Rectal smooth muscle tissue (tissue), 1 donor: ENCODE measurements at regions not wholly inside any gene's neighbourhood (a gene's known extent, or its start where the extent isn't known, plus 50 kb on each side); places are given as distances from the start of the nearest gene placed in this dataset.
"Not testable (repeated sequence)": the region's sequence is repeated elsewhere in the genome, so short reads cannot be mapped to it uniquely, and the experiment has no call there.

Experiments
- H3K27ac ChIP-seq: one replicate; pipeline ENCODE4 v1.7.0; 2013; ENCODE audit warnings: low read depth, low read length, inconsistent platforms
- H3K27me3 ChIP-seq: one replicate; pipeline ENCODE4 v1.7.0; 2013; ENCODE audit warnings: low read length; ENCODE audit not compliant: control insufficient read depth, insufficient read depth
- H3K36me3 ChIP-seq: one replicate; pipeline ENCODE4 v1.7.0; 2013; ENCODE audit warnings: low read length; ENCODE audit not compliant: control insufficient read depth, insufficient read depth
- H3K4me1 ChIP-seq: one replicate; pipeline ENCODE4 v1.7.0; 2013; ENCODE audit warnings: low read length; ENCODE audit not compliant: control insufficient read depth, insufficient read depth
- H3K4me3 ChIP-seq: one replicate; pipeline ENCODE4 v1.7.0; 2013; ENCODE audit warnings: low read length
- H3K9ac ChIP-seq: one replicate; pipeline ENCODE4 v1.7.0; 2013; ENCODE audit warnings: low read length

DNA sequence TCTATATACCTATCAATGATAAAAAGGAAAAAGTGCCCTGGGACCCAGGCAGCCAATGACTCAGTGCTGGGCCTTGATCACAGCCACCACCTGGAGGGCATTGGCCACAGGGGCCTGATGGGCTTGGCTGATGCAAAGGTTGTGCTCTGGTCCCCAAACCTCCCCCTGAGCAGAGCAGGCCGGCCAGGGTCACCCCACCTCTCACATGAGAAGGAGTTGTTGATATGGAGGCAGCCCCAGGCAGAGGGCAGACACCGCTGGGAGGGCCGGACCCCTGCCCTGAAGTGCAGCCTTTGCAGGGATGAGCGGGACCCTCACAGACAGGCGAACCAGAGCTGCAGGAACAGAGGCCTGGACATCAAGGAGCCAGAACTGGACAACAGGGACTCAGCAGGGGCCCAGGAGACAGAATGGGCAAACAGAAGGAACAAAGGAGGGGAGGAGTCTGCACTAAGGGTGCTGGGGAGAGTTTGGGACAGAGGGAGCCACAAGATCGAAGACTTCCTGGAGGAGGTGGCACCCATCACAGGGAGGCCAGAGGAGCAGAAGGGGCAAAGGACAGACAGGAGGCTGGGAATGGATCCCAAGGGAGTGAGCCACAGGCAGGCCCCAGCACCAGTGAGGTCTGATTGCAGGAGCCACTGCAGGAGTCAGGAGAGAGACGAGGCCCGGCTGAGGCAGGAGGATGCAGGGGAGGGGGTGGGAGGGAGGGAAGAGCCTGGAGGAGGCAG, 105.0 kb downstream of the TNFAIP2 start:
- Histone ChIP-seq H3K9ac (no peak overlapping the region), H3K36me3 (no peaks in the 10 kb centered on the region), H3K4me3 (no peak overlapping the region), H3K27me3 (peaks cover 9% of the 10 kb centered on the region), H3K4me1 (no peaks in the 10 kb centered on the region), H3K27ac (no peak overlapping the region)

DNA sequence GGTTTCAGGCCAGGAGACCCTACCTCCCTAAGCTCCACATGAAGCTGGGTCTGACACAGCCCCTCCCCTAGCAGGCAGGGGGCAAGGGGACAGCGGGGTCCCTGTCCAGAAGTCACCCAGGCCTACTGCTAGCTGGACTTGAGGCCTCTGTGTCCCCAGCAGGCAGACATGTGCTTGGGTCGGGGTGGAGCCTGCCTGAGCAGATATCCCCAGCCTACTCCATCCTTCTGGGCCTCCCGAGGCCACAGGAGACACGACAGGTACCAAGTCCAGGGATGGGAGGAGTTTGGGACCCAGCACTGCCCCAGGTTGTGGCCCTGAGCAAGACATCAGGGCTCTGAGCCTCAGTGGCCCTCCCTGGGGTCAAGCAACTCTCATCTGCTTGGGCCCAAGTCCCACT, 105.2 kb upstream of the EIF5 start:
- Histone ChIP-seq H3K36me3 (no peaks in the 10 kb centered on the region), H3K4me3 (no peak overlapping the region), H3K27me3 (peaks cover 9% of the 10 kb centered on the region), H3K9ac (no peak overlapping the region), H3K27ac (no peak overlapping the region), H3K4me1 (no peaks in the 10 kb centered on the region)

DNA sequence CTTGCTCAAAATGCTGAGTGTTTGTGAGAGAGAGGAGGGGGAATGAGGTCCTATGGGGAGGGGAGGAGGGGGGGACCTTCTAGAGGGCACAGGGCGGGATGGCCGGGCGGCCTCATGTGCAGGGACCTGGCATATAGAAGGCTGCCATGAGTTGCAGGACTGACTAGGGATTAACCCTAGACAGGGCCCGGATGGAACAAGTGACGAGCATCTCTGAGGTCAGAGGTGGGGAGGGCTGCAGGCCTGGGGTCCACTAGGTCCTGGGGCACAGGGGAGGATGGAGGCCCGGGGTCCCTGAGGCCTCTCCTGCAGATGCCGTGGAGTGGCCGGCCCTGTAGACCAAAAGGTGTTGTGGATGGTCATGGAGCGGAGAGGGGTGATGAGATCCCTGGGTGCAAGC, 104.0 kb upstream of the EIF5 start:
- Histone ChIP-seq H3K36me3 (no peaks in the 10 kb centered on the region), H3K9ac (no peak overlapping the region), H3K27ac (no peak overlapping the region), H3K27me3 (peaks cover 9% of the 10 kb centered on the region), H3K4me3 (no peak overlapping the region), H3K4me1 (no peaks in the 10 kb centered on the region)

DNA sequence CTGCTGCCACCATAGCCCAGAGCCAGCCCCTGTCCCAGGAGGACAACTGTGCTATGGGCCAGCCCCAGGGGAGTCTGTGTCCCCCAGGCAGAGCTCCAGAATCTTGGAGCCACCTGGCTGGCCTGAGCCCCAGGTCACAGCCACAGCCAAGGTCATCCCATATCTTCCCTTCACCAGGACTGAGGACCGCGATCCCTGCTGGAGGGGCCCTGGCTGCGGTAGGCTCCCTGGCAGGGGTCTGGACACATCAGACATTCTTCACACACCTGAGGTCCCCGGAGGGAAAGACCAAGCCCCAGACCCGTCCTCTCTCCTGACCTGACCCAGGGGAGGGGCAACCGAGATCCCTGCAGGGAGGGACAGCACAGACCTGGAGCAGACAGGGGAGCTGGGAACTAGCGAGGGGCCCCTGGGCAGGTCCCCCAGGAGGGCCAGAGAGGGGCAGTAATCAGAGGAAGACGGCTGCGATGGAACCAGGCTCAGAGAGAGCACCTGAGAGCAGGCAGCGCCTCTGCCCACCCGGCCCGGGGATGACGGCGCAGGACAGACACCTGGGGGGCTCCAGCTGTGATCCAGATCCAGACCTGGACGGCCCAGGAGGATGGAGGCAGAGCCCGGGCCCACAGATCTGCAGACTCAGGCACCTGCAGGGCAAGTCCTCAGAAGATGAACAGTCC, 103.2 kb upstream of the EIF5 start:
- no peak overlapping the region for H3K4me3 ChIP-seq

DNA sequence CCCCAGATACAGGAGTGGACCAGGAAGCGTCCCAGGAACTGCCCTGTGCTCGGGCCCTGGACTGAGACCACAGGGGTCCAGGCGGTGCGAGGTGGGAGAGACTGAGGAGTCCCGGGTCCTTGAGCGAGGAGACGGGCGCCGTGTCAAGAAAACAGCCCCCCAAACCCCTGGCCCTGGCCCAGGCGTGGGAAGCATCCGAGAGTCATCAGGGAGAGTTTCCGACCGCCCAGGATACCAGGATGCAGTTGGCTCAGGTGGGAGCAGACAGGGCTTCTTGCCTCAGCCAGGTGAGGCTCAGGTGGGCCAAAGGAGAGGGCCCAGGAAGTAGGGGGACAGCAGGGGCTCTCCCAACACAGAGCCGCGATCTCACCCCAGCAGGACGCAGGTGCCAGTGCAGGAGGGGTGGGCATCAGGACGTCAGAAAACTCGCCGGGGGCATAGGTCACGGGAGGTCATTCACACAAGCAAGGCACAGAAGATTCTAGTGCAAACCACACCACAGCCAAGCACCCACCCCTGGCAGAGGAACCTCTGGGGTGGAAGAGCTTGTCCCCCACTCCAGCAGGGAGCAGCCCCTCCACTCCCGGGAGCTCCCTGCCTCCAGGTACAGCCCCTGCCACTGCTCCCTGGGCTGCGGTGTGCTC, 102.5 kb upstream of the EIF5 start:
- H3K36me3 ChIP-seq = no peaks in the 10 kb centered on the region
- H3K4me3 ChIP-seq = no peak overlapping the region
- peaks cover 9% of the 10 kb centered on the region for H3K27me3 ChIP-seq
- no peak overlapping the region for H3K27ac ChIP-seq
- no peak overlapping the region for H3K9ac ChIP-seq
- H3K4me1 ChIP-seq = no peaks in the 10 kb centered on the region

More for the DNA sequence above, 103.2 kb upstream of the EIF5 start:
- Histone ChIP-seq H3K36me3 (no peaks in the 10 kb centered on the region), H3K27me3 (peaks cover 9% of the 10 kb centered on the region), H3K9ac (no peak overlapping the region), H3K4me1 (no peaks in the 10 kb centered on the region), H3K27ac (no peak overlapping the region)

DNA sequence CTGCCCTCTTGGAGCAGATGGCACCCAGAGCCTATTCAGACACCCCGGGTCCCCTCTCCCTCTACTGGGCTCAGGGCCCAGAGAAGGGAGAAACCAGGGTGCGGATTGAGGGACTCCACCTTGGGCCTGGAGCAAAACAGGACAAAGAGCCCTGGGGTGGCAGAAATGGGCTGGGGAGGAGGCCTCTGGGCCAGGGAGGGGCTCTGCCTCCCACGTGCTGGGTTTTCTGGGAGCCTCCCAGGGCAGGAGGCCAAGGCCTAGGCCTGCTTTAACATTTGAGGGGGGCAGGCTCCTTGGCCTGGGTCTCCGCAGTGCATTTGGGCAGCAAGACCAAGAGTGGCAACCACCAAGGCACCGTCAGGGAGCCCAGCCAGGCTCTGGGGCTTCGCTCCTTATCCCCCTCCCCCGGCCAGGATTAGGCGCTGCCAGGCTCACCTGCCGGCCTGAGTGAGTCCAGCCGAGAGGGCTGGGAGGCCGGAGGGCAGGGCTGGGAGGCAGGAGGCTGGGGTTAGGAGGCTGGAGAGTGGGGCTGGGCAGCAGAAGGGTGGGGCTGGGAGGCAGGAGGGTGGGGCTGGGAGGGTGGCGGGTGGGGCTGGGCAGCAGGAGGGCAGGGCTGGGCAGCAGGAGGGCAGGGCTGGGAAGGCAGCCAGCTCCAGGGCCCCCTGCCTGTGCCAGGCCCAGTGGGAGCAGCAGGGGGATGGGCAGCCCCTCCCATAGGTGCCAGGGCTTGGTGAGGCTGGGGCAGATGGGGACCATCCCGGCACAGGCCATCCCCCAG, 101.8 kb upstream of the EIF5 start:
- Histone ChIP-seq H3K27me3 (peaks cover 9% of the 10 kb centered on the region), H3K36me3 (no peaks in the 10 kb centered on the region), H3K9ac (no peak overlapping the region), H3K4me3 (no peak overlapping the region), H3K4me1 (no peaks in the 10 kb centered on the region), H3K27ac (no peak overlapping the region)

DNA sequence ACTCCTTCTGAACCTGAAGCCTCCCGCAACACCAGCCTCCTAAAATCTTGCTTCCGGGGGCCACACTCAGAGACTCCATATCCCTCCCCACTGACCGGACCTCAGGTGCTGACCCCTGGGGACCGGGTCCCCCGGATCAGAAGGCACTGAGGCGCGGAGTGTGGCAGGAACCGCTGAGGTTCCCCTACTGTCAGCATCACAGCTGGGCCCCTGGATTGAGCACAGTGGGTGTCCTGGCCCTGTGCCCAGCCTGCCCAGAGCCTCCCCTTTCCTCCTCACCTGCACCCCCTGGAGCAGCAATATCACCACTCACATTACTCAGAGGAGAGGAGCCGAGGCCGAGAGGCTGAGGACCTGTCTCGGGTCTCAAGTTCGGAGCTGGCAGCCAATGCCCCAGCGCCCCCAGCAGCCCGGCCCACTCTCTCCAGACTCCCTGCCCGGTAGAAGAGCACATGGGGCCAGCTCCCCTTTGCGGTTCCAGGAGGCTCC, 101.2 kb upstream of the EIF5 start:
- H3K9ac ChIP-seq = no peak overlapping the region
- no peak overlapping the region for H3K27ac ChIP-seq
- no peaks in the 10 kb centered on the region for H3K4me1 ChIP-seq
- peaks cover 9% of the 10 kb centered on the region for H3K27me3 ChIP-seq
- H3K4me3 ChIP-seq = no peak overlapping the region
- H3K36me3 ChIP-seq = no peaks in the 10 kb centered on the region

DNA sequence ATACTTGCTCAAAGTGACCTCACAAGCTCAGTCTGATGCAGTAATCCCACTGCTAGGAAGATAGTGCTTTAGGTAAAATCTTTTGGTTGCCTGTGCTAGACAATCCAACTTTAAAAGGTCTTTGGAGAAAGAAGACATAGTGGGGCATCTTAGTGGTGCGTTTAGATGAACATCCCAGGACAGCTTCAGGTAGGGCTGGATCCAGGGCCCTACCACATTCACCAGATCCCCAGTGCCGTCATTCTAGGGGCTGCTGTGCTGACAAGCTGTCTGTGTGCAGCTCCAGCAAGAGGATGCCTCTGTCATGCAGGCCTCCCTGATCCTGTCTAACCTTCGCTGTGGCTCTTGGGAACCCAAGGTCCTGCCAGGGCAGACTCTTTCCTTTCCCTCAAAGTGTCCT, 100.7 kb upstream of the EIF5 start:
- no peaks in the 10 kb centered on the region for H3K4me1 ChIP-seq
- no peaks in the 10 kb centered on the region for H3K36me3 ChIP-seq
- H3K27me3 ChIP-seq = peaks cover 6% of the 10 kb centered on the region
- H3K9ac ChIP-seq = no peak overlapping the region
- no peak overlapping the region for H3K4me3 ChIP-seq
- no peak overlapping the region for H3K27ac ChIP-seq

DNA sequence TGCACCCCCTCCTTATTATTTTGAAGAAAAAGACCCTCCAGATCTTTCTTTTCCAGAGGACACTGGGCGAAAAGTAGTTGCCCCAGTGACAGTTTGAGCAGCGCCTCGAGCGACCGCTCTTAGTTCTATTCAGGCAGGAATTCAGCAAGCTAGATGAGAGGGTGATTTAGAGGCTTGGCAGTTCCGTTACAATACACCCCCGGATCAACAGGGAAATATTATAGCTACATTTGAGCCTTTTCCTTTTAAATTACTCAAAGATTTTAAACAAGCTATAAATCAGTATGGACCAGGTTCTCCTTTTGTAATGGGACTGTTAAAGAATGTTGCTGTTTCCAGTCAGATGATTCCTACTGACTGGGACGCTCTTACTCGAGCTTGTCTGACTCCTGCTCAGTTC, 99.2 kb upstream of the EIF5 start:
- H3K4me1 ChIP-seq, H3K27ac ChIP-seq, H3K9ac ChIP-seq, H3K4me3 ChIP-seq, H3K36me3 ChIP-seq, H3K27me3 ChIP-seq: not testable (repeated sequence)

DNA sequence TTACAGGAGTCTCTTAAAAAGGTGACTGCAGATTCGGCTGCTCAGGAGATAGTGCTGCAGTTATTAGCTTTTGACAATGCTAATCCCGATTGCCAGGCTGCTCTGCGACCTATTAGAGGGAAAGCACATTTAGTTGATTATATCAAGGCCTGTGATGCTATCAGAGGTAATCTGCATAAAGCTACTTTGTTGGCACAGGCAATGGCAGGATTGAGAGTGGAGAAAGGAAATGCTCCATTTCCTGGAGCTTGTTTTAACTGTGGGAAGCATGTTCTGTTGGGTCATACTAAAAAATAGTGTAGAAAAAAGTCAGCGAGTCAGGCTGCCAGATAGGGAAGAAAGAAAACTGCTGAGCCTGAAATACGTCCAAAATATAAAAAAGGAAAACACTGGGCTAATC, 98.5 kb upstream of the EIF5 start:
- not testable (repeated sequence) for H3K27ac ChIP-seq, H3K4me3 ChIP-seq, H3K27me3 ChIP-seq

DNA sequence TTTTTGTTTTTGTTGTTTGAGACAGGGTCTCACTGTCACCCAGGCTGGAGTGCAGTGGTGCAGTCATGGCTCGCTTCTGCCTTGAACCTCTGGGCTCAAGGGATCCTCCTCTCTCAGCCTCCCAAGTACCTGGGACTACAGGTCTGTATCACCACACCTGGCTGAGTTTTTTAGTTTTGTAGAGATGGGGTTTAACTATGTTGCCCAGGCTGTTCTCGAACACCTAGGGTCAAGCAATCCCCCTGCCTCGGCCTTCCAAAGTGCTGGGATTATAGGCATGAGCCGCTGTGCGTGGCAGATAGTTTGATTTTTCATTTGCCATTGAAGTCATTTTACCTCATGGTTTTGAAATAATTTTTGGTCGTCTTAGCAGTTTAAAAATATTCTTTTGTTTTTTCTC, 94.3 kb upstream of the EIF5 start:
- Histone ChIP-seq H3K27ac (no peak overlapping the region), H3K4me3 (no peak overlapping the region), H3K9ac (no peak overlapping the region), H3K36me3 (no peaks in the 10 kb centered on the region), H3K27me3 (no peaks in the 10 kb centered on the region), H3K4me1 (no peaks in the 10 kb centered on the region)

More for the DNA sequence above, 98.5 kb upstream of the EIF5 start:
- H3K9ac ChIP-seq, H3K36me3 ChIP-seq, H3K4me1 ChIP-seq: not testable (repeated sequence)

DNA sequence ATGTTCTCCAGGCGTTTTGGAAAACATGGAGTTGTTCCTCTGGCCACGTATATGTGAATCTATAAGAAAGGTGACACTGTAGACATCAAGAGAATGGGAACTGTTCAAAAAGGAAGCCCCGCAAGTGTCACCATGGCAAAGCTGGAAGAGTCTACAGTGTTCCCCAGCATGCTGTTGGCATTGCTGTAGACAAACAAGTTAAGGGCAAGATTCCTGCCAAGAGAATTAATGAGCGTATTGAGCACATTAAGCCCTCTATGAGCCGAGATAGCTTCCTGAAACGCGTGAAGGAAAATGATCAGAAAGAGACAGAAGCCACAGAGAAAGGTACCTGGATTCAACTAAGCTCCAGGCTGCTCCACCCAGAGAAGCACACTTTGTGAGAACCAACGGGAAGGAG, 92.5 kb upstream of the EIF5 start:
- no peak overlapping the region for H3K27ac ChIP-seq
- H3K4me3 ChIP-seq = no peak overlapping the region

More for the DNA sequence above, 92.5 kb upstream of the EIF5 start:
- Histone ChIP-seq H3K4me1 (peaks cover 6% of the 10 kb centered on the region), H3K9ac (no peak overlapping the region), H3K27me3 (no peaks in the 10 kb centered on the region), H3K36me3 (no peaks in the 10 kb centered on the region)
